ENCODE measurements at regions not wholly inside any gene's neighbourhood (a gene's known extent, or its start where the extent isn't known, plus 50 kb on each side); places are given as distances from the start of the nearest gene placed in this dataset.

GRCh38 chr3:184656458-184656828 is 55.4 kb downstream of the MAGEF1 start:
- Histone ChIP-seq H3K27ac (no peak overlapping the region), H3K36me3 (no peaks in the 10 kb centered on the region), H3K4me1 (peaks cover 0 to 20% (median 6%) of the 10 kb centered on the region in 6 donors), H3K4me3 (no peak overlapping the region), H3K9me3 (peaks cover 0 to 10% (median 2%) of the 10 kb centered on the region in 8 donors), H3K27me3 (replicated peaks in 1 of 7) (no peaks in the 10 kb centered on the region)
- intact Hi-C loops (cut with DNase I; ENCODE audit: low total_unique reads): no loop called here
- WGBS, 5 donors: 55 to 88% (median 73%) methylated on average over 5 of the region's 5 CpGs
- TF ChIP-seq POLR2AphosphoS5 (IDR thresholded peaks at IDR 0.05) (no peak), CTCF (IDR thresholded peaks at IDR 0.05 in 8 of 11, conservative IDR thresholded peaks at IDR 0.05 in 3 of 11) (no peak), POLR2A (IDR thresholded peaks at IDR 0.05) (no peak)
- no peak for DNase-seq

GRCh38 chr3:184655597-184655996 is 56.3 kb downstream of the MAGEF1 start:
- Histone ChIP-seq H3K4me1 (peaks cover 0 to 16% (median 3%) of the 10 kb centered on the region in 6 donors), H3K27ac (no peak overlapping the region), H3K36me3 (no peaks in the 10 kb centered on the region), H3K9me3 (peaks cover 0 to 10% (median 2%) of the 10 kb centered on the region in 8 donors), H3K27me3 (replicated peaks in 1 of 7) (no peaks in the 10 kb centered on the region), H3K4me3 (no peak overlapping the region)
- DNase-seq: no peak
- intact Hi-C loops (cut with DNase I; ENCODE audit: low total_unique reads): no loop called here
- TF ChIP-seq CTCF (IDR thresholded peaks at IDR 0.05 in 8 of 11, conservative IDR thresholded peaks at IDR 0.05 in 3 of 11) (no peak), POLR2AphosphoS5 (IDR thresholded peaks at IDR 0.05) (no peak), POLR2A (IDR thresholded peaks at IDR 0.05) (no peak)
- 72 to 95% (median 86%) methylated on average over 2 of the region's 2 CpGs for WGBS, 5 donors

GRCh38 chr3:184654375-184654774 is 57.5 kb downstream of the MAGEF1 start:
- H3K4me3 ChIP-seq: no peak overlapping the region
- no peaks in the 10 kb centered on the region for H3K27me3 ChIP-seq (replicated peaks in 1 of 7)
- H3K9me3 ChIP-seq: peaks cover 0 to 10% (median 2%) of the 10 kb centered on the region in 8 donors
- H3K27ac ChIP-seq: no peak overlapping the region
- TF ChIP-seq CTCF (IDR thresholded peaks at IDR 0.05 in 8 of 11, conservative IDR thresholded peaks at IDR 0.05 in 3 of 11) (no peak), POLR2AphosphoS5 (IDR thresholded peaks at IDR 0.05) (no peak), POLR2A (IDR thresholded peaks at IDR 0.05) (no peak)
- no peak for DNase-seq
- H3K4me1 ChIP-seq: peaks cover 0 to 7% (median 1%) of the 10 kb centered on the region in 6 donors
- no peaks in the 10 kb centered on the region for H3K36me3 ChIP-seq
- intact Hi-C loops (cut with DNase I; ENCODE audit: low total_unique reads): no loop called here

GRCh38 chr3:184652465-184652864 is 59.4 kb downstream of the MAGEF1 start:
- DNase-seq: no peak
- Histone ChIP-seq H3K4me3 (no peak overlapping the region), H3K27me3 (replicated peaks in 1 of 7) (no peaks in the 10 kb centered on the region), H3K36me3 (no peaks in the 10 kb centered on the region), H3K4me1 (no peaks in the 10 kb centered on the region), H3K27ac (no peak overlapping the region), H3K9me3 (peaks cover 0 to 10% (median 2%) of the 10 kb centered on the region in 8 donors)
- WGBS, 5 donors: 67 to 87% (median 79%) methylated on average over 6 of the region's 6 CpGs
- TF ChIP-seq POLR2A (IDR thresholded peaks at IDR 0.05) (no peak), POLR2AphosphoS5 (IDR thresholded peaks at IDR 0.05) (no peak), CTCF (IDR thresholded peaks at IDR 0.05 in 8 of 11, conservative IDR thresholded peaks at IDR 0.05 in 3 of 11) (no peak)
- intact Hi-C loops (cut with DNase I; ENCODE audit: low total_unique reads): no loop called here

Data from spleen (tissue), 11 donors.